ENCODE measurements at regions not wholly inside any gene's neighbourhood (a gene's known extent, or its start where the extent isn't known, plus 50 kb on each side); places are given as distances from the start of the nearest gene placed in this dataset.

- DNase-seq (ENCODE audit: low read depth): no peak
Measured at GRCh38 chr12:92614502-92614901, 88.3 kb upstream of the PLEKHG7 start.

- no peak for DNase-seq (ENCODE audit: low read depth)
Measured at GRCh38 chr12:92614001-92614400, 88.8 kb upstream of the PLEKHG7 start.

GRCh38 chr12:92612611-92613010, 90.2 kb upstream of the PLEKHG7 start:
- DNase-seq (ENCODE audit: low read depth): no peak

GRCh38 chr12:92608151-92609091, 94.4 kb upstream of the PLEKHG7 start:
- no peak for DNase-seq (ENCODE audit: low read depth)

- no peak for DNase-seq (ENCODE audit: low read depth)
Measured at GRCh38 chr12:92606956-92607355, 95.8 kb upstream of the PLEKHG7 start.

GRCh38 chr12:92605621-92606170, 97.1 kb upstream of the PLEKHG7 start:
- DNase-seq (ENCODE audit: low read depth): no peak

- DNase-seq (ENCODE audit: low read depth): no peak
Measured at GRCh38 chr12:92604786-92605185, 98.0 kb upstream of the PLEKHG7 start.

GRCh38 chr12:92603741-92604432, 98.9 kb upstream of the PLEKHG7 start:
- DNase-seq (ENCODE audit: low read depth): no peak

- DNase-seq (ENCODE audit: low read depth): no peak
Measured at GRCh38 chr12:92602930-92603623, 99.7 kb upstream of the PLEKHG7 start.

GRCh38 chr12:92602476-92602875, 100.3 kb upstream of the PLEKHG7 start:
- DNase-seq (ENCODE audit: low read depth): no peak

GRCh38 chr12:92601680-92602079, 101.1 kb upstream of the PLEKHG7 start:
- DNase-seq (ENCODE audit: low read depth): no peak

- no peak for DNase-seq (ENCODE audit: low read depth)
Measured at GRCh38 chr12:92601176-92601575, 101.6 kb upstream of the PLEKHG7 start.

GRCh38 chr12:92600052-92600451, 102.7 kb upstream of the PLEKHG7 start:
- no peak for DNase-seq (ENCODE audit: low read depth)

- no peak for DNase-seq (ENCODE audit: low read depth)
Measured at GRCh38 chr12:92597997-92598396, 104.8 kb upstream of the PLEKHG7 start.

GRCh38 chr12:92597118-92597517, 105.7 kb upstream of the PLEKHG7 start:
- no peak for DNase-seq (ENCODE audit: low read depth)

GRCh38 chr12:92596383-92596782, 106.4 kb upstream of the PLEKHG7 start:
- no peak for DNase-seq (ENCODE audit: low read depth)

- no peak for DNase-seq (ENCODE audit: low read depth)
Measured at GRCh38 chr12:92595663-92596062, 107.1 kb upstream of the PLEKHG7 start.

GRCh38 chr12:92593734-92594402, 108.9 kb upstream of the PLEKHG7 start:
- peak; percentile 45 for DNase-seq (ENCODE audit: low read depth)

GRCh38 chr12:92585115-92585727, 117.6 kb upstream of the PLEKHG7 start:
- DNase-seq (ENCODE audit: low read depth): no peak

GRCh38 chr12:92583910-92584309, 118.9 kb upstream of the PLEKHG7 start:
- no peak for DNase-seq (ENCODE audit: low read depth)

GRCh38 chr12:92582893-92583292, 119.9 kb upstream of the PLEKHG7 start:
- DNase-seq (ENCODE audit: low read depth): no peak

Data from stimulated activated CD8-positive, alpha-beta memory T cell treated with anti-CD3 and anti-CD28 coated beads, Interleukin-4, amount 100 ng/mL, for 24 hours (primary cell).